Karpas-422 (cell line): ENCODE measurements at regions not wholly inside any gene's neighbourhood (a gene's known extent, or its start where the extent isn't known, plus 50 kb on each side); places are given as distances from the start of the nearest gene placed in this dataset.

Experiments
- DNase-seq: peaks from one replicate; pipeline ENCODE4 v3.0.0-alpha.2; 2015
- H2AFZ ChIP-seq: fragments of 200-600 bp; sonication (generic); 2 replicates; pipeline ENCODE4 v1.6.1; 2014; ENCODE audit warnings: antibody characterized with exemption, low read length, mixed read lengths
- H3K27ac ChIP-seq: fragments of 200-600 bp; sonication (generic); 2 replicates; pipeline ENCODE4 v1.5.1; 2014; ENCODE audit warnings: mild to moderate bottlenecking, low read length, moderate library complexity
- H3K27me3 ChIP-seq: fragments of 200-600 bp; sonication (generic); 2 replicates; pipeline ENCODE4 v1.6.1; 2014; ENCODE audit warnings: low read length, mixed read lengths
- H3K36me3 ChIP-seq: fragments of 200-600 bp; sonication (generic); 2 replicates; pipeline ENCODE4 v1.6.1; 2014; ENCODE audit warnings: low read length, mixed read lengths; ENCODE audit not compliant: insufficient read depth
- H3K4me1 ChIP-seq: fragments of 200-600 bp; sonication (generic); 2 replicates; pipeline ENCODE4 v1.6.1; 2014; ENCODE audit warnings: mild to moderate bottlenecking, low read length, mixed read lengths
- H3K4me2 ChIP-seq: fragments of 200-600 bp; sonication (generic); 2 replicates; pipeline ENCODE4 v1.6.1; 2014; ENCODE audit warnings: low read length, low read depth, mild to moderate bottlenecking; ENCODE audit not compliant: poor library complexity, severe bottlenecking
- H3K4me3 ChIP-seq: fragments of 200-600 bp; sonication (generic); 2 replicates; pipeline ENCODE4 v1.5.1; 2014; ENCODE audit warnings: mild to moderate bottlenecking, antibody characterized with exemption, low read length, mixed read lengths
- H3K79me2 ChIP-seq: fragments of 200-600 bp; sonication (generic); 2 replicates; pipeline ENCODE4 v1.6.1; 2014; ENCODE audit warnings: mild to moderate bottlenecking, low read length, mixed read lengths
- H3K9ac ChIP-seq: fragments of 200-600 bp; sonication (generic); 2 replicates; pipeline ENCODE4 v1.6.0; 2014; ENCODE audit warnings: low read length
- H3K9me2 ChIP-seq: fragments of 200-600 bp; sonication (generic), shearing (Covaris generic); replicated peaks from 2 replicates; pipeline ENCODE4 v1.6.0; 2014; ENCODE audit warnings: mild to moderate bottlenecking, low read length, moderate library complexity; ENCODE audit not compliant: insufficient read depth
- H3K9me3 ChIP-seq: fragments of 300-700, 200-600 bp; sonication (generic); 2 replicates; pipeline ENCODE4 v1.6.1; 2014; ENCODE audit warnings: low read length, mixed read lengths
- H4K20me1 ChIP-seq: fragments of 200-600 bp; sonication (generic); 2 replicates; pipeline ENCODE4 v1.6.1; 2014; ENCODE audit warnings: mild to moderate bottlenecking, antibody characterized with exemption, low read length, low read depth; ENCODE audit not compliant: insufficient read depth

DNA sequence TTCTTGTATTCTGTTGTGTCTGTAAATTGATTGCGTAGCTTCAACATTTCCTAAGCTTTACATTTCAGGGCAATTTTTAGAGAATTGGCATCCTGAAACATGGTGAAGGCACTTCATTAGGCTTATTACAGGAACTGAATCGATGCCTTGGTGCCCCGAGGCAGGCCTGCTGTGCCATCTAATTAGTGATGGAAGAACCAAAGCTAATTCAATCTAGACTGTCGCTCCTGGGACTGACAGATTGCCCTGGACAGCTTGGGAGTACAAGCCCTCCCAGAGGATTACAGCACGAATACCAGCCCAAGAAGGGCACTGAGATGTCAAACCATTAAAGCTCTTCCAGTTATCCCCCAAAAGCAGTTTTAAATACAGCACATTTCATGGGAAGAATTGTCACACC, 243.2 kb upstream of the ZC3H12C start:
- no peak overlapping the region for H3K27ac ChIP-seq
- no peaks in the 10 kb centered on the region for H3K4me1 ChIP-seq
- no peak overlapping the region for H3K4me3 ChIP-seq
- no peaks in the 10 kb centered on the region for H3K36me3 ChIP-seq
- H3K79me2 ChIP-seq: no peaks in the 10 kb centered on the region
- H3K27me3 ChIP-seq: no peaks in the 10 kb centered on the region
- DNase-seq: no peak
- no peak overlapping the region for H3K4me2 ChIP-seq
- no peak overlapping the region for H2AFZ ChIP-seq
- no peaks in the 10 kb centered on the region for H3K9me2 ChIP-seq
- H3K9ac ChIP-seq: no peak overlapping the region
- H3K9me3 ChIP-seq: no peaks in the 10 kb centered on the region
- H4K20me1 ChIP-seq: no peaks in the 10 kb centered on the region

DNA sequence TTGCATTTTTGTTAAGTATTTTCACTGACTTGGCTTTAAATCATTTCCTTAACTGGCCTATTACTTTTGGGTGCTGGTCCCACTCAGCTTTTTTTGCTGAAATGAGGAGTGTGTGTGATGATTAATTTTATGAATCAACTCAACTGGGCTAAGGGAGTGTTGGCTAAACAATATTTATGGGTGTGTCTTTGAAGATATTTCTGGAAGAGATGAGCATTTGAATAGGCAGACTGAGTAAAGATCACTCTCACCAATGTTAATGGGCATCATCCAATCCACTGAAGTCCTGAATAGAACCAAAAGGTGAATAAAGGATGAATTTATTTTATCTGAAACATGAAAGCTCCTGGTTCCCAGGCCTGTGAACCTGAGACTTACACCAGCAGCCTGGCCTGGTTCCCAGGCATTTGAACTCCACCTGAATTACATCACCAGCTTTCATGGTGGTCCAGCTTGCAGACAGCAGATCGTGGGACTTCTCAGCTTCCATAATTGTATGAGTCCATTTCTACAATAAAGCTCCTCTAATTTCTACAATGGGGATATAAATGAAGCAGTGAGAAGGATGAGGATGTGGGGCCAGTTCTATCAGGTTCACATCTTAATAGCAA, 241.3 kb upstream of the ZC3H12C start:
- Histone ChIP-seq H3K79me2 (no peaks in the 10 kb centered on the region), H3K9ac (no peak overlapping the region)

DNA sequence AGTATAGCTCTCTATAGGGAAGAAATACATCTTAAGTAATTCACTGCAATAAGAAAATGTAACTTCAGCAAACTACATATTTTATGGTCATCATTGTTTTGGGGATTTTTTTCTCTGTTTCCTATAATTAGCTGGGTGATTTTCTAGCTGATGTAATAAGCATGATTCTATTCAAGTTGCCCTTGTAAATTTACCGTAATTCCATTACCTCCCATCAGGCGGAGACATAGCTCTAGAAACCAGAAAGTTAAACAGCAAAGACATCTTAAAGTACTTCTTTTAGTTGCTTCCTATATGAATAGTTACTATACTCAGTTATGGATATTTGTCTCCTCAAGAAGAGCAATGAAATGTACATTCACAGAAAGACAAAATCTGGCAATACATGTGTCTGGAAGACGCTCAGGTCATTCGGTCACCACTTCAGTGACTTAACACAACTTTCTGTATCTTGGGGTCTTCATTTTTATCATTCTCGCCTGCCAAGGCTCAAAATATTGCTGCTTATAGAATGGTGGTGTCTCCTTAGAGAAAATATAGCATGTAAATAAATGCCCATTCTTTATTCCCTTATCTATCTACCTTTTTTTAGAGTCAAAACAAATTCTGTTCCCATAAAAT, 239.9 kb upstream of the ZC3H12C start:
- Histone ChIP-seq H3K9me2 (no peaks in the 10 kb centered on the region), H3K27me3 (0 out of 2 replicates have a peak, but pooled peaks cover 2% of the 10 kb centered on the region), H3K9me3 (no peaks in the 10 kb centered on the region), H2AFZ (no peak overlapping the region), H3K4me3 (no peak overlapping the region), H3K27ac (no peak overlapping the region), H3K36me3 (no peaks in the 10 kb centered on the region), H4K20me1 (no peaks in the 10 kb centered on the region), H3K79me2 (no peaks in the 10 kb centered on the region), H3K4me1 (no peaks in the 10 kb centered on the region), H3K4me2 (no peak overlapping the region), H3K9ac (no peak overlapping the region)
- DNase-seq: peak; percentile 85

More for the DNA sequence above, 241.3 kb upstream of the ZC3H12C start:
- Histone ChIP-seq H3K4me1 (no peaks in the 10 kb centered on the region), H3K27me3 (no peaks in the 10 kb centered on the region), H3K27ac (no peak overlapping the region), H2AFZ (no peak overlapping the region), H3K36me3 (no peaks in the 10 kb centered on the region), H4K20me1 (no peaks in the 10 kb centered on the region), H3K9me3 (no peaks in the 10 kb centered on the region), H3K4me2 (no peak overlapping the region), H3K9me2 (no peaks in the 10 kb centered on the region), H3K4me3 (no peak overlapping the region)
- DNase-seq: no peak

DNA sequence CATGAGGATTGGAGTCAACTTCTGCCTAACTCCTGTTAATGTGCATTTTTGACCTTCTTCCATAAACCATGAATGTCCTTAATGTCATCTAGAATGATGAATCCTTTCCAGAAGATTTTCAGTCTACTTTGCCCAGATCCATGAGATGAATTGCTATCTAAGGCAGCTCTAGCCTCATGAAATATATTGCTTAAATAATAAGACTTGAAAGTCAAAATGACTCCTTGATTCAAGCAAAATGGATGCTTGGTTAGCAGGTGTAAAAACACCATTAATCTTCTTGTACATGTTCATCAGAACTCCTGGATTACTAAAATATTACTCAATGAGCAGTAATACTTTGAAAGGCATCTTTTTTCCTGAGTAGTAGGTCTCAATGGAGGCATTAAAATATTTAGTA, 238.5 kb upstream of the ZC3H12C start:
- Histone ChIP-seq H3K9ac (no peak overlapping the region), H2AFZ (no peak overlapping the region), H3K27me3 (0 out of 2 replicates have a peak, but pooled peaks cover 2% of the 10 kb centered on the region), H3K79me2 (no peaks in the 10 kb centered on the region), H3K4me3 (no peak overlapping the region), H3K27ac (no peak overlapping the region), H3K9me3 (no peaks in the 10 kb centered on the region), H3K9me2 (no peaks in the 10 kb centered on the region), H4K20me1 (no peaks in the 10 kb centered on the region), H3K36me3 (no peaks in the 10 kb centered on the region), H3K4me2 (no peak overlapping the region), H3K4me1 (no peaks in the 10 kb centered on the region)
- DNase-seq: no peak

DNA sequence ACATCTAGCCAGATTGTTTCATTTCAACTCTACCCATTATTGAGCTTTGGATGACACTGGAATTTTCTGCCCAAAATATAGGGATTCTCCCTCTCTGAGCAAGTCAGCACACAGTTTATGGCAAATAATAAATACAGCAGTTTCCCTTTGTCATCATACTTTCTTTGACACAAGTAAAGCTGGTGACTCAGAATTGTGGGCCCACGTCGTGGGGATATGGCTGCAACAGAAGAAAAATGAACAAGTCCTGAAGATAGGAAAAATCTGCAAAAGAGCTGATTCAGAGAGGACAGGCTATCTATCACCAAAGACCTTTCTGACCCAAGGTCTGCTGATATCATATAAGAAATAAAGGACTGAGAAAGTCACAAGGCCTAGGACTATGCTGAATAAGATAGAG, 236.3 kb upstream of the ZC3H12C start:
- Histone ChIP-seq H3K79me2 (no peaks in the 10 kb centered on the region), H2AFZ (no peak overlapping the region), H3K9ac (no peak overlapping the region), H3K4me2 (no peak overlapping the region), H3K9me2 (no peaks in the 10 kb centered on the region), H3K27me3 (0 out of 2 replicates have a peak, but pooled peaks cover 2% of the 10 kb centered on the region), H3K27ac (no peak overlapping the region), H4K20me1 (no peaks in the 10 kb centered on the region), H3K36me3 (no peaks in the 10 kb centered on the region), H3K4me1 (no peaks in the 10 kb centered on the region), H3K4me3 (no peak overlapping the region), H3K9me3 (no peaks in the 10 kb centered on the region)
- DNase-seq: no peak

DNA sequence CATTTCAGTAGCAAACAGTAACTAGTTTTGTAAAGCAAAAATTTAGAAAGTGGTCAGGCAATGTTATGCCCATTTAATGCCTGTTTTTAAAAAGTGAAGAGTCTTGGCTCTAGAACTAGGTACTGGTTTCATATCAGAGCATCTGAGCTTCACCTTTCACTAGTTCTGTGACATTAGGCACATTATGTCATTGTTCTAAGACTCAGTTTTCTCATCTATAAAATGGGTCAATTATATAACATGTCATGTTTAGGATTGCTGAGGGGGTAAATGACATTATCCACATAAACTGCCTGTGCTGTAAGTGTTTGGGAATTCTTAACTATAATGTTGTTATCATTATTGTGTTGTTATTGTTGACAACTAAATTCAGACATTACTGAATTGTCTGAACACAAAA, 235.6 kb upstream of the ZC3H12C start:
- Histone ChIP-seq H3K4me1 (no peaks in the 10 kb centered on the region), H3K36me3 (no peaks in the 10 kb centered on the region), H3K9ac (no peak overlapping the region), H3K27ac (no peak overlapping the region), H3K9me2 (no peaks in the 10 kb centered on the region), H2AFZ (no peak overlapping the region), H3K9me3 (no peaks in the 10 kb centered on the region), H4K20me1 (no peaks in the 10 kb centered on the region), H3K27me3 (0 out of 2 replicates have a peak, but pooled peaks cover 2% of the 10 kb centered on the region), H3K79me2 (no peaks in the 10 kb centered on the region), H3K4me3 (no peak overlapping the region), H3K4me2 (no peak overlapping the region)
- DNase-seq: no peak

DNA sequence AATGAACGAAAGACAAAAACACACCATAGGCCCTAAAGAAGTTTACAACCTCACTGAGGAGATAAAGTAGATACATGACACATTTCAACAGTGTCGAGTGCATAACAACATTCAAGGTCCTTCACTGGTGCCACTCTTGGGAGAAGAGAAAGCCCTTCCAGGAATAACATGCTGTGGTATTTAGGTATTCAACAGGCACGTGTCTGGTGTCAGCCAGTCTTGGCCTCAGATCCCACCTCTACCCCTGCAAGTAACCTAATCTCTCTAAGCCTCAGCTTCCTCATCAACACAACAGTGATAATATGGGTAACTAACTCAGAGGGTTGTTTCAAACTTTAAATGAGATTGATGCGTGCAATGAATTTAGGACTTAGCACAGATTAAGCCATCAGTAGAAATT, 235.0 kb upstream of the ZC3H12C start:
- no peaks in the 10 kb centered on the region for H4K20me1 ChIP-seq
- no peak overlapping the region for H2AFZ ChIP-seq
- H3K36me3 ChIP-seq: no peaks in the 10 kb centered on the region
- no peak overlapping the region for H3K27ac ChIP-seq
- H3K4me2 ChIP-seq: no peak overlapping the region
- H3K4me1 ChIP-seq: no peaks in the 10 kb centered on the region
- no peaks in the 10 kb centered on the region for H3K9me2 ChIP-seq
- no peaks in the 10 kb centered on the region for H3K79me2 ChIP-seq
- DNase-seq: no peak
- H3K4me3 ChIP-seq: no peak overlapping the region
- H3K9ac ChIP-seq: no peak overlapping the region
- H3K27me3 ChIP-seq: 0 out of 2 replicates have a peak, but pooled peaks cover 2% of the 10 kb centered on the region
- H3K9me3 ChIP-seq: no peaks in the 10 kb centered on the region

DNA sequence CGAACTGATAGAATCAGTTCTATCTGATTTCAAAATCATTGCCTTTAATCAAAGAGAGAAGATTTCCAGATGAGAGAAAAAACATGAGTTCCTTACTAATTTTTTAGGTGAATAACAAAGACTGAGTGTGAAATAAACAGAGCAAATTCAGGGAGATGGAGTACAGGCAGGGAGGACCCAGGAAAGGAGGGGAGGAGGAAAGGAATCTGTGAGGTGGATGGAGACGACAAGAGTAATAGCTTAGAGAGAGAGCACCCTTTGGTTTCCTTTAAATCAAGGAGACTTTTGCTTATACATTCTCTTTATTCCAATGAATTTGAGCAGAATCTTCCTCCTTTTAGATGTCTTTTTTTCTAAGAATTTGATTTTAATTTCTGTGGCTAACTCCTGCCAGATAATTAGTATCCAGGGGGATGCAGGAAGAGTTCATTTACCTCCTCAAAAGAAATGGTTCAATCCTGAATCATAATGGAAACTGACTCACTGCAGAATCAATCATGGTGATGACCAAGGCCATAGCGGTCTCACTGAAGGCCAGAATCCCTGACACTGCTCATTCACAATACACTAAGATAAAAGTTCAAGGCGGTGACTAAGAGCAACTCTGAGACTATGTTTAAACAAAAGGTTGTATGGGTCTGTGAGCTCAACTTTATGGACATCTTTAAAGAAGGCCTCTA, 234.0 kb upstream of the ZC3H12C start:
- no peak overlapping the region for H3K27ac ChIP-seq
- H3K9ac ChIP-seq: no peak overlapping the region
- no peak overlapping the region for H2AFZ ChIP-seq
- H3K4me3 ChIP-seq: no peak overlapping the region
- no peaks in the 10 kb centered on the region for H3K36me3 ChIP-seq
- no peaks in the 10 kb centered on the region for H3K9me2 ChIP-seq
- H4K20me1 ChIP-seq: no peaks in the 10 kb centered on the region
- no peak for DNase-seq
- 0 out of 2 replicates have a peak, but pooled peaks cover 2% of the 10 kb centered on the region for H3K27me3 ChIP-seq
- H3K79me2 ChIP-seq: no peaks in the 10 kb centered on the region
- no peaks in the 10 kb centered on the region for H3K9me3 ChIP-seq
- H3K4me1 ChIP-seq: no peaks in the 10 kb centered on the region
- no peak overlapping the region for H3K4me2 ChIP-seq
